Astrocyte of the hippocampus (primary cell): ENCODE measurements at regions not wholly inside any gene's neighbourhood (a gene's known extent, or its start where the extent isn't known, plus 50 kb on each side); places are given as distances from the start of the nearest gene placed in this dataset.

Experiments
- DNase-seq: peaks from one replicate; pipeline ENCODE4 v3.0.0; 2011; ENCODE audit warnings: low read depth, low spot score

DNA sequence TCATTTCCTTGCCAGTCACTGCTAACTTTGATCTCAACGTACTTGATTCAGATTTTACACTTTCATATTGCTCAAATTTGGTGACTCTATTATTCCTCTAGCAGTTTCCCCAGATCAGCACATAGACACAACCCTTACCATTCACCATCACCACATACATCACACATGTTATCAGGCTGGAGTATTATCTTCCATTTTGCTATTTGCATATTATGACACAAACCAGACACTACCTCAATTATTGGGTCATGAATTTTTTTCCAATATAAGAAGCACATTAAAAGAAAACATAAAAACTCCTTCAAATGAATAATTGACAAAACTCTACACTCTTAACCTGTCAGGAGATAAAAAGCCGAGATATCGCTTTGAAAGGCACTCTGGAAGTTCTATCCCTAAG, 1166.7 kb upstream of the B3GALT2 start:
- no peak for DNase-seq

DNA sequence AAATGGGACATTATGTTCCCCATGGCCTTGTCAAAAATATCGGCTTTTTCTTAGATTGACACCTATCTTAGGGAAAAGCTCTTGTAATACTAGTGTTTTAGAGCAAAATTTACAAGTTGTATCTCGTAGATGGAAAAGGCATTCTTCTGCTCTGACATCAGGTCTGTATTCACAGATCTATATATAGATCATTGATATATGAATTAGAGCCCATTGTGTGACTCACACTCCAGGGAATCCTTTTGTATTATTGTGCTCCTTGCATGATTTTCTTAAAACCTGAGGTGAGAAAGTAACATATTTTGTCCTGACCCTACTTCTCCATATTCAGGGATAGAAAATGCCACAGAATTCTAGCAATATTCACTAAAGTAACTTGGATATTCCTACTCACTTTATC, 1160.8 kb upstream of the B3GALT2 start:
- no peak for DNase-seq

DNA sequence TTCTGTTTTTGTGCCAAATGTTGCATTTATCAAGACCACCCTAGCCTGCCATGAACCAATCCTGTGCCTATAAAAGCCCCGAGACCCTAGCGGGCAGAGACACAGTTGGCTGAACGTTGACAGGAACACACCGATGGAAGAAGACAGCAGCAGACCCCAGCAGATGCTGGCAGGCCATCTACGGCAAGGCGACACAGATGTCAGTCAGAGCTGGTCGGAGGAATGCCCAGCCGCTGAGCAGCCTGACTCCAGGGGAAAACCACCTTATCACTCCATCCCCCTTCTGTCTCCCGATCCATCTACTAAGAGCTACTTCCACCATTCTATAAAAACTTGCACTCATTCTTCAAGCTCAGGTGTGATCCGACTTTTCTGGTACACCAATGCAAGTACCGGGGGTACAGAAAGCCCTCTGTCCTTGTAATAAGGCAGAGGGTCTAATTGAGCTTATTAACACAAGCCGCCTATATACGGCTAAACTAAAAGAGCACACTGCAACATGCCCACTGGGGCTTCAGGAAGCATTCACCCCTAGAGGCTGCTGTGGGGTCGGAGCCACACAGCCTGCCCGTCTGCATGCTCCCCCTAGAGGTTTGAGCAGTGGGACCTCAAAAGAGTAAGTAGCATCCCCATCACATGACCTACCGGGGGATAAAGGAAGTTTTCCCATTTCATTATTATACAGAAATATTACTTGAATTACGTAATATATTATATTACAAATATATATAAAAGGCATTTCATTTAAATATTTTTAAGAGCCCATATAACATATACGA, 1156.3 kb upstream of the B3GALT2 start:
- DNase-seq = no peak

DNA sequence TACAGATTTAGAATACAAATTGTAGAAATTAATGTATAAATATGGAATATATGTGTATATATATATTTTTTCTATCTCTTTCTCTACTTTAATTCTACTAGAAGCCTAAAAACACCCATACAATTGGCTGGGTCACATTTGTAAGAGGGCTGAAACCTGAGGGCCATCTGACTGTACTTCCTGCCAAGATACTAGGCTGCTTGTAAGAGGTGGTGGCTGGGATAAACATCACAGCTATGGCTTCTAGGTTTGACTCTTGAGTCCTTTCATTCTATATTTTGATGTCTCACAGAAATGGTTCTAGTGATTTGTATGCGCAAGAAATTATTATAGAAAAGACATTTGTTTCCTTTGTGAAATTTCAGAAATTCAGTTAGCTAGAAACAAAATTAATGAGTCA, 1155.2 kb upstream of the B3GALT2 start:
- DNase-seq = no peak

DNA sequence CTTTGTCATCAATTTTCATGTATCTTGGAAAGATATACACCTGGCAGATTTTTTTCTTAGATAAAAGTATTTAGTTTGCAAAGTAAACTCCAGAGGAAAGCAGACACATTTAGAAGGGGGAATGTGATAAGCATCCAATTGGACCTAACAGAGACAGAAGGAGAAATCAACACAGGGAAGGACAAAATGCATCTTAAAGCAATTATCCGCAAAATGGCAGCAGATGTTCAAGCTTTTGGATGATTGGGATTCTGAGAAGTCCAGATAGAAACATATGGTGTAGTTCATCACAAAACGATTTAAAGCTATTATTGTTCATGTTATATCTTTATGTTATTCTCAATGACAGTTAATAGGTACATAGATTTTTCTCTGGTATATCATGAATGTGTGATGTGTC, 1153.1 kb upstream of the B3GALT2 start:
- no peak for DNase-seq

DNA sequence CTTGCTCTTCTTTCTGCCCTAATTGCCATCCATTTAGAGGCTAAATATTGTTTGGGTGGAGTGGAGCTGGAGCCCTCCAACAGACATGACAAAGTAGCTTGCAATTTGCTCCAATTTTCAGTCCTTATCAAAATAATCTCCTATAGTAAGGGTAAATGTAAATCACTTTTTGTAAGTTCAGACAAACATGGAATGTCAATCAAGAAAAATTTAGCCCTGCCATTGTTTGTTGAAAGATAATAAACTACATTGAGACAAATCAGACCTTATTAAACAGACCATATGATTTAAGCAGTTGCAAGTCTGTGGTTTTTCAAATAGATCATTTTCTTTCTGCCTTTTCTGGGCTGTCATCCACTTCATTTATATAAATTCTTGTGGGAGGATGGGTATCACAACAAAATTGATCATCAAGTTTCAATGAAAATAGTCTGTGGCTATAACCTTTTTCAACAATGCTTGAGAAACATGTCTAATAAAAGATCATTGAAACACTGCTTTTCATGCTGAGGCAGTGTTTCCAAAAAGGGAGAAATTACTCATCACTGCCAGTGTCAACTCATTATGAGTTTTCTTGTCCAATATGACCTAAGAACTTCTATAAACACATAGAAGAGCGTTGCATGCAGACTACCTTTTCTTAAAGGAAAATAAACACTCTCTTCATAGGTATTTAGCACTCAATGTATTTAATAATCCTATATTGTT, 1152.0 kb upstream of the B3GALT2 start:
- DNase-seq = peak; percentile 15

DNA sequence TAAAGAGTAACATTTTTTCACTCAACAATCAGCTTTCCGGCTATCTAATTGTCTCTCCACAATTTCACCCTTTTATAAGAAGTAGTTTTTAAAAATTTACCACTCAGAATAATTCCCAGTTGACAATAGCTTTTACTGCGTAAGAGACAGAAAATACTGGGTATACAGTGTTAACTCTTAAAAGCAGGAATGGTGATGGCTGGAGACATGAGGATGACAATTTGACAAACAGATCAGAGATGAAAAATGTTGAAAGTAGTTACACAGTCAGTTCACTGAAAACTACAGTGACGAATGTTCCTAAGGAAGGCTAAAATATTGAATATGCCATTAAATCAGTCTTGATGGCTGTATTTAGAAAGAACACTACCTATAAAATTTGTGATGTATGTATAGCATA, 1146.8 kb upstream of the B3GALT2 start:
- DNase-seq = no peak

DNA sequence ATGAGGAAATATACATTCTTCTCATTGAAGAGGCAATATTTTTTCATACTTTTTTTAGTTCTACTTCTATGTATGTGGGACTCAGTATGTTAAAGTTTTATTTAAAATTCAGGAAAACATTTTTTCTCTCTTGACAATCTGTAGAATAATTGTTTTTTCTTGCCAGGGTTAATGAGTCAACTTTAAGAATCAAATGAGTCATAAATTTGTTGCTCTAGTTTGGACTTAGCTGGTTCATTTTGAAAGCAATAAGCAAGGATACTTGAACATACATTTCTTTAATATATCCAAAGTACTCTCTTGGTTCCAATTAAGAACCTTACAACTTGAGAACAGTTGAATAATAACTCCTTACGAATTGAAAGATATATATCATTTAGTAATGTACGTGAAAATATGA, 1145.3 kb upstream of the B3GALT2 start:
- DNase-seq = no peak

DNA sequence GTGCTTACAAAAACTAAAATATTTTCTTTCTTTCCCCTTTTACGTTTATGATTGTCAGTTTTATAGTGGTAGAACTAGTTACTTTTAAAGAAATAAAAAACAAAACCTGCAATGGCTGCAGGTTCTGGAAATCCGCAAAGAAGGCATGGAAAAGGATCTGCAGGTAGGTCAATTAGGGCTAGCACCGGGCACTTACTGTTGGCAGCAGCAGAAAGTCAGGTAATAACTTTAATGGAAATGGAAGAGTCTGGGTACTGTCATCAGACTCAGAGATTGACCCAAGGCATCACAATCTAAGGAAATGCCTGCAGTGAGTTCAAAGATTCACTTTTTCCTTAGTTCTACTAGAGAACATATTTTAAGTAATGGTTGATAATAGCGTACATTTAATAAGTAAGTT, 1136.3 kb upstream of the B3GALT2 start:
- DNase-seq = no peak

DNA sequence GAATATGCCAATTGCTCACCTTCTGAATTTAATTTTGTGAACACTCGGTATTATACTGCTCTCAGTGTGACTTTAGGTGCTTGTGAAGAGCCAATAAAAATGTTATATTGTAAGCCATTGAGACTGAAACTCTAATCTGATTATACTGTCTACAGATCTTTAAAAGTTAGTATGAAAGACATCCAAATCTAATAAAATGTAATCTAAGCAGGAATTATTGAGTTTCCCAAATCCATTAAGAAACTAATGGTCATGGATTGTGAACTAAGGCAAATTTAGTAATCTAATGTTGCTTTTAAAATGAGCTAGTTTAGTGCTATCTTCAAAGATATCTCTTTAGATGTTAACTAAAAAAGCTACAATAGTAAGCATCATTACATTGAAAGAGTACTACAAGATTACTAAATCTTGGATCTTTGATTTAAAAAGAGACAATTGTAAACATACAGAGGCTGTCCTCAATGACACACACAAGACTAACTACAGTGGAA, 1132.4 kb upstream of the B3GALT2 start:
- DNase-seq = no peak

DNA sequence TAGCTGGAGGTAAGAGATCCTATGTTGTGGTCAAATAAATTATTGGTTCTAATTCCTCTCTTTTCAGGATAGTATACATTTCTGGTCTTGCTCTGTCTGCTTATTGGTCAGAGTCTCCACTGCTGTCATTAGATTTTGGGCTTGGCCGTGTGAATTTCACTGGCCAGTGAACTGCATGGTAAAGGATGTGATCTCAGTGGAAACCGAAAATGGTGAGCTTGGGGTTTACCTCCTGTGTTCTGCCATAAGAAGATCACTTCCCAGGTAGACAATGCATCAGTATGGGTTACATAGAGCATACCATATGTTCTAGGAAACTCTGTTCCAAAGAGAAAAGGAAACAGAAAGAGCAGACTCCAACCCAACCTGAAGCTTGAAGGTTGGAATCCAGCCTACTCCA, 1123.3 kb upstream of the B3GALT2 start:
- DNase-seq = no peak

DNA sequence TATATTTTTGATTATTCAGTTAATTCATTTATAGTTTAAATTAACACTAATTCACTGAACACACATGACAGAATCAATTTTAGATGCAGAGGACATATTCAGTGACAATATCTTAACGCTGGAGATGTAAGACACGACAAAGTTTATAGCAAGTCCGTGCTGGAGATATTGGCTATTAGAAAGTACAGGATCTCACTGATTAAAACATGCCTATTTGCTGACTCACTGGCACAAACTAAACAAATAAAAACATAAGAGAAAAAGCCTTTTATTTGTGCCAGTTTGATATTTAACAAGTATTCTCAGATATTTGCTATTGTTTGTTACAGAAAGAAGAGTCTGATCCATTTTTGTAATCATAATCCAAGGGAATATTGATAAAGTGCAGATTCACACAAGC, 1122.9 kb upstream of the B3GALT2 start:
- no peak for DNase-seq

DNA sequence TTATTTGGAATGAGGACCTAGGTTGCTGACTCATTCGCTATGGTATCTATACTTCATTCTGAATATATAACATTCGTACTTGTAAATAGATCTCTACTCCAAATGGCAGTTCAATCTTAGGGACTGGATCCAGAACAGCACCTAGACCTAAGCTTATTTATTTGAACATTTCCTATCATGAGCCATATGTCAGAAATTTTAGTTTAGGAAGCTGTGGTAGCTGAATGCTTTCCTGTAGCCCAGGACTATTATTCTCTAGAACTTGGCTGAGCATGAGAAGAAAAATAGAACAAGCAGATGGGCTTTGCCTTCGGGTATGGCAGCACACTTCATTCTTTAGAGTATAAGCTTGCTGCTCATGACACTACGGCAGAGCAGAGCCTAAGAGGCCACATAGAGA, 1114.4 kb upstream of the B3GALT2 start:
- DNase-seq = no peak

DNA sequence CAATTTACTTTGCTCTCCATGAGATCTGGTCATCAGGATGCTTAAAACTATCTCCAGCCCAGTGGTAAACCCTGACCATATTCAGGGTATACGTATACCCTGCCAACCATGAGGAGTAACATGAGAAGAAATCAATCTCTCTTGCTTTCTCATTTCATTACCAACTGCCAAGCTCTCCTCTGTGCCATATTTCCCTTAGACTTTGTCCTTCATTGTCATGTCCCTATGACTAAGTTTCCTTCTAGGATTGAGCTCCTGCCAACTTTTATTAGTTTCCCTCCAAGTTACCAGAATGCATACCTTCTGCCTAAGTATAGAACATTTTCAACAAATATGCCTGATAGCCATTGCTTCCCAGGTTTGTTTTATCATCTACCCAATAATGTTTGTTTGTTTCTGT, 1113.9 kb upstream of the B3GALT2 start:
- no peak for DNase-seq

DNA sequence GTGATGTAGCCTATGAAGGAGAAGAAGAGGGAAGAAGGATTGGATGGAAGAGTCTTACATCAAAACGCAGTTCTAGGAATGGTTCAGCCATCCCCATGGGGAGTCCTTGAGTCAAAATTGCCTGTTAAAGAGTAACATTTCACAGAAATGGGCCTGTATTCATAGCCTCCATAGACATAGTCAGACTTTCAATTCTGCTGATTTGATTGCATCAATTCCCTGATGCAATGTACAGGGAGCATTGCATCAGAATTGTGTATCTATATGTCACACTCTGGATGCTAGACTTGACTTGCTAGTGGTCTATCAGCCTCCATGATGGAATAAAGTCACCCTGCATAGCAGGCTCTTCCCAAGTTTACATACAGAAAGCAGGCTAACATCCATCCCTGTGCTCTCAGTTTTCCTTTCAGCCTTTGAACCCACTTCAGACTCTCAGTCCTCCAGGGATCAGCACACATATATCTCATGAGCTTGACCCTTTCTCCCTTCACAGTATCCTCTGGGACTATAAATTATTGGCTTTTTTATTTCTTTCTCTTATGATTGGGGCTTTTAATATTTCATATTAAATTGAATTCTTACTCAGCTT, 1111.7 kb upstream of the B3GALT2 start:
- no peak for DNase-seq

DNA sequence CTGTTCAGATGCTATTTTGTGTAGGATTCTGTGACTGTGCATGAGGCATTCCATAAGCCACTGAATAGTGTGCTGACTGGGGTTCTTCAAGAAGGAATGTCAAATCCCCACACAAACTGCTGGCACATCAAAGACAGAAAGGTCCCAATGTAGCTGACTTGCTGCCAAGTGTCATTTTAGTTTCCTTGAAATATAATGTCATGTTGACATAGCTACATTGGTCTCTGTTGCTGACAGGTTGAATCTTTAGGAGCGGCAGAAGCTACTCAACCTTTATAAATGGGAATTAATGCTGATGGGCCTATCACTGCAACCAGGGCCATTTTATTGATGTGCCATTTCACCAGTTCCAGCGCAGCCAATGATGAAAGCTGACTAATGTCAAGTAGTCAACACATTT, 1110.7 kb upstream of the B3GALT2 start:
- DNase-seq = no peak

DNA sequence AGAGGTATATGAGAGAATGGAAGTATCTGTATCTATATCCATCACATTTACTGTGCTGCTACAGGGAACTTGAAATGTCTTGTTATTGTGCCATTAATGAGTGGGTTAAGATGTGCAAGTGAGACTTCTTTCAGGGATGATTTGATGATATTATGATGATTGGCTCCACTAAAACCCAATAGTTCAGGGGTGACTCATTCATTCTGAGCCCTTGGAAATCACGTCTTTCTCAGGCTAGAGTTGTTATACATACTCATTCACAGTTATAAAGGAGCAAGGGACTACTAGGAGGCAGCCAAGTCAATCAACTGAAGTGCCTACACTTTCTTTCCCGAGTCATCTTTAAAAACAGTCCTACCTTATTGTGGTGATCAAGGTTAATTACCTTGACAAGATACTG, 1109.8 kb upstream of the B3GALT2 start:
- no peak for DNase-seq

DNA sequence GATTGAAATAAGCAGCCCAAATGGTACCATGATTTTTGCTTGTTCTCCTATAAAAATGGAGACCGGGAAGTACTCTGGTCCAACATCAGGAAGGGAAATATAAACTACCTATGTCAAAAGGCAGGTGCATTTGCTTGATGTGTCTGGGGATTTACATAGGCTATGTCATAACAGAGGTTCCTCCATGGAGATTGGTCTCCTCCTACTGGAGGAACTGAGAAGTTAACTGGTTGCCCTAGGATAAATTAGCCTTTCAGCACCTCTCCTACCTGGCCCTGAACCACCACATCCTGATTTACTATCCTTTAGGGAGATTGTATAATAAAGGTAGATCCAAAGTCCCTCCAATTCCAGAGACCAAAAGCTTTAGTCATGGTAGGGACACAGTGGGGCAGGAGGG, 1109.3 kb upstream of the B3GALT2 start:
- peak; percentile 64 for DNase-seq

DNA sequence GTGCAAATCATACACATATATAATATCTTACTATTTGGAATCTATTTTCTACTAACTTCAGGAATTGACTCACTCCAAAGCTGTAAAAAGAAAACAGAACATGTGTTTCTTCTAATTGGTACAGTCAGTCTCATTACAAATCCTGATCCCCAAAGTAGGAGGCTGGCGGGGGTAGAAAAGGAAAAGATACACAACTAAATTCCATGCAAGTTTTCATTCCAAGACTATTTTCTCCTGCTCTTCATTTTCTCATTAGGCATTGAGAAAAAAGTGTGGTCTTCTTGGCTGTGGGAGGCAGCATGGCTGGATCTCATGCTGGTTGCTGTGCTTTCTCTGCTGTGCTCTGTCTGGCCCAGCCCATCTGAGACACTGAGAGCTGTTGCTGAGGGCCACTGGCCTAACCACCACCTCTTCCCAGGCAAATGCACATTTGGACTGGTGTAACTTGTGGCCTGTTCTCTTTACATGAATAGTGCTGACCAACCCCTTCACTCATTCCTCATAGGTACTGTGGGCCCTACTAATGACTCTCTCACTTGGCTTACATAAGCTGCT, 1107.5 kb upstream of the B3GALT2 start:
- DNase-seq = no peak

DNA sequence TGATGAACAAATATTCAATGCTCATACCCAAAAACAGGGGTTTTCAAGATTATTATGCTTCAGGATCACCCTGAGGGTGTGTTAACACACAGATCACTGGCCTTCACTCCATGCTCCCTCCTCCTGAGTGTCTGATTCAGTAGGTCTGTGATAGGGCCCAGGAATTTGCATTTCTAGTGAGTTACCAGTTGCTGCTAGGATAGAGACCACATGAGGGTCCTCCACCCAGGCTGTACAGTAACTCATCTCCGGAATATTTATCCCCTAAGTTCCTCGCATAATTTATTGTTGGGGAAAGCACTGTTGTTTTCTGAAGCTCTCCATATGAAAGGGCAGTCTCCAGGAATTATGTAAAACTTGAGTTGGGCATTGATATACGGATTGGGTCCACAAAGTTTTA, 1106.6 kb upstream of the B3GALT2 start:
- DNase-seq = no peak

DNA sequence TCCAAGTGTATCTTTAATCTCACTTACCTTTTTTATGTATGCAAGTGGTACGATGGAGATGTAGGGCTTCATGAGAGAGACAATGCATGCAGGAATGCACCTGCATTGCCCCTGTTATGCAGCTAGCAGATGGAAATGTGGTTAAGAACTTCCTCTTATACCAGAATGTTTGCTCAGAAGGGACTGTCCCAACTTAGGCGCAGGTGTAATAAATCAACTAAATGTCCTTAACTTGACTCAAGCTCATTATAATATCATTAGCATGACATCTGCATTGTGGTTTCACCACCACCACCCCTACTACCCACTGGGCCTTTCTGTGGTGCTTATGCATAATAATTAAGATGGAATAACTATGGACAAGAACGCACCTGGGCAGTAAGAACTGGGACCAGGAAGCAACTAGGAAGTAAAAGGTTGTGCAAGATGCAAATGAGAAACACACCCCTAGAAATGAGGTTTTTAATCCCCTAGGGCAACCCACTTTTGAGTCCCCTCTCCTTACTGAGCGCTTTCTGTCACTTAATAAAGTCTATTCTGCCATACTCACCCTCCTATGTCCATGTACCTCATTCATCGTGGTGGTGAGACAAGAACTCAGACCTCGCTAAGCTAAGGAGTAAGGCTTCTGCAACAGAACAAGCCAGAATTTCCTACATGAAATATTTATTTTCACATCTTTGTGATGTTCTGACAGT, 1103.3 kb upstream of the B3GALT2 start:
- DNase-seq = no peak

DNA sequence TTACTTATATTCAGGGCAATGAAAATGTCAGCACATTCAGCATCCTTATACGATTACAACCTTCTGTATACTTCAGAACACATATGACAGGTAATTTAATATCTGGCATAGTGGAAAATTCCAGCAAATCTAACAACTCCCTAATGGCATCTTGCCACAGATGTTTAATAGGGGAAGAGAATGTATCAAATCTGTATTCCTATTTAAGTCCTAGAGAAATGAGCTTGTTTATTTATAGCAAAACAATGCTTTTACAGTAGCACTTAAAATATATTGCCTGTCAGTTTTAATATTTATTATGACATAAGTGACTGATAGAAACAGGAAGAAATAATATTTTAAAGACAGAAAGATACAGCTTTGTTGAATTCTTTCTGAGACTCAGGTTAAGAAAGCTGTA, 1101.8 kb upstream of the B3GALT2 start:
- DNase-seq = no peak
